ENCODE measurements at regions not wholly inside any gene's neighbourhood (a gene's known extent, or its start where the extent isn't known, plus 50 kb on each side); places are given as distances from the start of the nearest gene placed in this dataset.

- TF ChIP-seq POLR2A (IDR thresholded peaks at IDR 0.05) (no peak), CTCF (IDR thresholded peaks at IDR 0.05) (no peak)
Measured at GRCh38 chr22:27352426-27352825, 449.1 kb downstream of the MN1 start.

Measured in suprapubic skin (tissue), 3 donors.